Suprapubic skin (tissue), 4 donors: ENCODE measurements at regions not wholly inside any gene's neighbourhood (a gene's known extent, or its start where the extent isn't known, plus 50 kb on each side); places are given as distances from the start of the nearest gene placed in this dataset.
"Not testable (repeated sequence)": the region's sequence is repeated elsewhere in the genome, so short reads cannot be mapped to it uniquely, and the experiment has no call there.

Experiments used
- CTCF ChIP-seq, 2 donors: fragments of 200-600 bp in 1 of 2; fragments of 450-650 bp in 1 of 2; sonication (generic) in 1 of 2; IDR thresholded peaks; one replicate each; pipeline ENCODE4 v1.5.1; 2016 to 2019; ENCODE audit warnings: antibody characterized with exemption in 2 of 2, mild to moderate bottlenecking in 1 of 2, moderate library complexity in 1 of 2
- EP300 ChIP-seq: sonication (generic); formaldehyde crosslinking; IDR thresholded peaks from one replicate; pipeline ENCODE4 v1.6.1; 2017; ENCODE audit warnings: antibody characterized with exemption
- POLR2A ChIP-seq, 2 donors: fragments of 450-650 bp; IDR thresholded peaks; one replicate each; pipeline ENCODE4 v1.6.1; 2017; ENCODE audit warnings: antibody characterized with exemption in 2 of 2, mild to moderate bottlenecking in 2 of 2, moderate library complexity in 2 of 2
- POLR2AphosphoS5 ChIP-seq, 3 donors: sonication (generic); formaldehyde crosslinking; IDR thresholded peaks; one replicate each; pipeline ENCODE4 v1.6.1; 2017; ENCODE audit warnings: antibody characterized with exemption in 3 of 3

DNA sequence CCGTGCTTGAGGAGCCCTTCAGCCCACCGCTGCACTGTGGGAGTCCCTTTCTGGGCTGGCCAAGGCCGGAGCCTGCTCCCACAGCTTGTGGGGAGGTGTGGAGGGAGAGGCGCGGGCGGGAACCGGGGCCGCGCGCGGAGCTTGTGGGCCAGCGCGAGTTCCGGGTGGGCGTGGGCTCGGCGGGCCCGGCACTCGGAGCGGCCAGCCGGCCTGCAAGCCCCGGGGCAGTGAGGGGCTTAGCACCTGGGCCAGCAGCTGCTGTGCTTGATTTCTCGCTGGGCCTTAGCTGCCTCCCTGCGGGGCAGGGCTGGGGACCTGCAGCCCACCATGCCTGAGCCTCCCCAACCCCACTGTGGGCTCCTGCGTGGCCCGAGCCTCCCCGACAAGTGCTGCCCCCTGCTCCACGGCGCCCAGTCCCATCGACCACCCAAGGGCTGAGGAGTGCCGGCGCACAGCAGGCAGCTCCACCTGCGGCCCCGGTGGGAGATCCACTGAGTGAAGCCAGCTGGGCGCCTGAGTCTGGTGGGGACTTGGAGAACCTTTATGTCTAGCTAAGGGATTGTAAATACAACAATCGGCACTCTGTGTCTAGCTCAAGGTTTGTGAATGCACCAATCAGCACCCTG is 79.0 kb upstream of the KCNAB1 start:
- TF ChIP-seq CTCF (IDR thresholded peaks at IDR 0.05); POLR2A (IDR thresholded peaks at IDR 0.05); POLR2AphosphoS5 (IDR thresholded peaks at IDR 0.05); EP300: not testable (repeated sequence)
